ENCODE measurements at regions not wholly inside any gene's neighbourhood (a gene's known extent, or its start where the extent isn't known, plus 50 kb on each side); places are given as distances from the start of the nearest gene placed in this dataset.
"Not testable (repeated sequence)": the region's sequence is repeated elsewhere in the genome, so short reads cannot be mapped to it uniquely, and the experiment has no call there.

DNA sequence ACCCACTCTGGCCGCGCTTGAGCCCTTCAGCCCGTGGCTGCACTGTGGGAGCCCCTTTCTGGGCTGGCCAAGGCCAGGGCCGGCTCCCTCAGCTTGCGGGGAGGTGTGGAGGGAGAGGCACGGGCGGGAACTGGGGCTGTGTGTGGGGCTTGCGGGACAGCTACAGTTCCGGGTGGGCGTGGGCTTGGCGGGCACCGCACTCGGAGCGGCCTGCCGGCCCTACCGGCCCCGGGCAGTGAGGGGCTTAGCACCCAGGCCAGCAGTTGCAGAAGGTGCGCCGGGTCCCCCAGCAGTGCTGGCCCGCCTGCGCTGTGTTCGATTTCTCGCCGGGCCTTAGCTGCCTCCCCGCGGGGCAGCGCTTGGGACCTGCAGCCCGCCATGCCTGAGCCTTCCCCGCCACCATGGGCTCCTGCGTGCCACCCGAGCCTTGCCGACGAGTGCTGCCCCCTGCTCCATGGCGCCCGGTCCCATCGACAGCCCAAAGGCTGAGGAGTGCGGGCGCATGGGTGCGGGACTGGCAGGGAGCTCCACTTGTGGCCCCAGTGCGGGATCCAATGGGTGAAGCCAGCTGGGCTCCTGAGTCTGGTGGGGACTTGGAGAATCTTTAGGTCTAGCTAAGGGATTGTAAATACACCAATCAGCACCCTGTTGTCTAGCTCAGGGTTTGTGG is 173.7 kb upstream of the FIGN start:
- H3K18ac ChIP-seq (ENCODE audit: low read length): no peak overlapping the region
- no peaks in the 10 kb centered on the region for H3K79me1 ChIP-seq (ENCODE audit: low read length)
- H3K23ac ChIP-seq (ENCODE audit: low read length): no peak overlapping the region
- H4K8ac ChIP-seq (ENCODE audit: low read depth, low read length): no peak overlapping the region
- H3K4me3 ChIP-seq (ENCODE audit: low read length): no peak overlapping the region
- no peak overlapping the region for H3K4ac ChIP-seq (ENCODE audit: low read depth, low read length)
- H3K36me3 ChIP-seq (ENCODE audit: control insufficient read depth, insufficient read depth, low read length): no peaks in the 10 kb centered on the region
- H3K4me2 ChIP-seq (ENCODE audit: low read length): no peak overlapping the region
- H3K27ac ChIP-seq (ENCODE audit: low read depth, low read length): no peak overlapping the region
- H3K4me1 ChIP-seq (ENCODE audit: control insufficient read depth, low read depth, low read length): no peaks in the 10 kb centered on the region
- H3K56ac ChIP-seq (ENCODE audit: low read length): no peak overlapping the region
- WGBS (ENCODE audit: extremely low coverage, insufficient coverage, low lambda C conversion rate): no CpG with 5 or more reads among the region's 40 CpGs
- no peak overlapping the region for H3K9ac ChIP-seq (ENCODE audit: low read length)
- H4K5ac ChIP-seq (ENCODE audit: low read length): no peak overlapping the region
- no peaks in the 10 kb centered on the region for H3K79me2 ChIP-seq (ENCODE audit: control insufficient read depth, insufficient read depth, low read length)
- DNase-seq: no peak
- H2BK15ac ChIP-seq (replicated peaks; ENCODE audit: low read depth): no peak overlapping the region
- H2BK120ac ChIP-seq (ENCODE audit: low read depth, low read length): no peak overlapping the region
- H2BK5ac ChIP-seq (ENCODE audit: low read length): no peak overlapping the region
- no peaks in the 10 kb centered on the region for H3K27me3 ChIP-seq (ENCODE audit: insufficient read depth, low read length, poor library complexity)
- H2AK5ac ChIP-seq (ENCODE audit: low read length): no peak overlapping the region

DNA sequence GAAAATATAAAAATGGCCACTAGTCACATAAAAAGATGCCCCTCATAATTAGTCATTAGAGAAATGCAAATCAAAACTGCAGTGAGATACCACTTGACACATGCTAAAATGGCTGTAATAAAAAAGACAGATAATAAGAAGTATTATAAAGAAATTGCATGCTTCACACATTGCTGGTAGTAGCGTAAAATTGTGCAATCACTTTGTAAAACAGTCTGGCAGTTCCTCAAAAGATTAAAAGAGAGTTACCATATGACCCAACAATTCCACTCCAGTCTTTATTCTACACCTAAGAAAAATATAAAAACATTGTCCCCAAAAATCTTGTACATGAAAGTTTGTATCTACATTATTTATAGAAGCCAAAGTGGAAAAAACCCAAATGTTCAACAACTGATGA is 170.6 kb upstream of the FIGN start:
- Histone ChIP-seq H3K4me3 (ENCODE audit: low read length) (no peak overlapping the region), H3K4ac (ENCODE audit: low read depth, low read length) (no peak overlapping the region), H4K5ac (ENCODE audit: low read length) (no peak overlapping the region), H3K4me1 (ENCODE audit: control insufficient read depth, low read depth, low read length) (no peaks in the 10 kb centered on the region), H3K56ac (ENCODE audit: low read length) (no peak overlapping the region), H3K18ac (ENCODE audit: low read length) (no peak overlapping the region), H4K8ac (ENCODE audit: low read depth, low read length) (no peak overlapping the region), H2BK5ac (ENCODE audit: low read length) (no peak overlapping the region), H3K79me2 (ENCODE audit: control insufficient read depth, insufficient read depth, low read length) (no peaks in the 10 kb centered on the region), H2BK15ac (replicated peaks; ENCODE audit: low read depth) (no peak overlapping the region), H3K27me3 (ENCODE audit: insufficient read depth, low read length, poor library complexity) (no peaks in the 10 kb centered on the region), H2BK120ac (ENCODE audit: low read depth, low read length) (no peak overlapping the region), H3K79me1 (ENCODE audit: low read length) (no peaks in the 10 kb centered on the region), H3K9ac (ENCODE audit: low read length) (no peak overlapping the region), H3K27ac (ENCODE audit: low read depth, low read length) (no peak overlapping the region), H2AK5ac (ENCODE audit: low read length) (no peak overlapping the region), H3K23ac (ENCODE audit: low read length) (no peak overlapping the region), H3K4me2 (ENCODE audit: low read length) (no peak overlapping the region), H3K36me3 (ENCODE audit: control insufficient read depth, insufficient read depth, low read length) (no peaks in the 10 kb centered on the region)
- no peak for DNase-seq
- WGBS (ENCODE audit: extremely low coverage, insufficient coverage, low lambda C conversion rate): no CpG with 5 or more reads among the region's 1 CpG

DNA sequence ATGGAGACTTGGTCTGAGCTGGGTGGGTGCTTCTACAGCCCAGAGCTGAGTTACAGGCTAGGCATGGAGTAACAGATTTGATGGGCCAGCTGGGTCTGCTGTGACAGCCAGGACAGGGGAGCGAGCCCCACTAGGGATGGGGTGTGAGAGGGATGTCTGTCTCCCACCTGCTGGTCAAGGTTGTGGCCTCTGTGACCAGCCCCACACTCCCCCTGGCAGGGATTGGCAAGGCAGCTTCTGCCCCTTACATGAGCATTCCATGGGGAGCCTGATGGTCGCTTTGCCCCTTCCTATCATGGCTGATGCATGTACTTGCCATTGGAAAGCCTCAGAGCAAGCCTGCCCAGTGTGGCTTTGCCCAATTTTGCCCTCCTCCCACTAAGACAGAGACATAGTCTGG is 162.0 kb upstream of the FIGN start:
- Histone ChIP-seq H4K8ac (ENCODE audit: low read depth, low read length) (no peak overlapping the region), H4K5ac (ENCODE audit: low read length) (no peak overlapping the region), H3K4ac (ENCODE audit: low read depth, low read length) (no peak overlapping the region), H2BK15ac (replicated peaks; ENCODE audit: low read depth) (no peak overlapping the region), H3K18ac (ENCODE audit: low read length) (no peak overlapping the region), H3K4me2 (ENCODE audit: low read length) (no peak overlapping the region), H3K4me3 (ENCODE audit: low read length) (no peak overlapping the region), H2BK5ac (ENCODE audit: low read length) (no peak overlapping the region), H3K23ac (ENCODE audit: low read length) (no peak overlapping the region), H3K79me2 (ENCODE audit: control insufficient read depth, insufficient read depth, low read length) (no peaks in the 10 kb centered on the region), H3K27ac (ENCODE audit: low read depth, low read length) (no peak overlapping the region), H3K79me1 (ENCODE audit: low read length) (no peaks in the 10 kb centered on the region), H3K9ac (ENCODE audit: low read length) (no peak overlapping the region), H3K4me1 (ENCODE audit: control insufficient read depth, low read depth, low read length) (no peaks in the 10 kb centered on the region), H3K56ac (ENCODE audit: low read length) (no peak overlapping the region), H2BK120ac (ENCODE audit: low read depth, low read length) (no peak overlapping the region), H3K36me3 (ENCODE audit: control insufficient read depth, insufficient read depth, low read length) (no peaks in the 10 kb centered on the region), H2AK5ac (ENCODE audit: low read length) (no peak overlapping the region), H3K27me3 (ENCODE audit: insufficient read depth, low read length, poor library complexity) (no peaks in the 10 kb centered on the region)
- DNase-seq: no peak
- WGBS (ENCODE audit: extremely low coverage, insufficient coverage, low lambda C conversion rate): no CpG with 5 or more reads among the region's 2 CpGs

DNA sequence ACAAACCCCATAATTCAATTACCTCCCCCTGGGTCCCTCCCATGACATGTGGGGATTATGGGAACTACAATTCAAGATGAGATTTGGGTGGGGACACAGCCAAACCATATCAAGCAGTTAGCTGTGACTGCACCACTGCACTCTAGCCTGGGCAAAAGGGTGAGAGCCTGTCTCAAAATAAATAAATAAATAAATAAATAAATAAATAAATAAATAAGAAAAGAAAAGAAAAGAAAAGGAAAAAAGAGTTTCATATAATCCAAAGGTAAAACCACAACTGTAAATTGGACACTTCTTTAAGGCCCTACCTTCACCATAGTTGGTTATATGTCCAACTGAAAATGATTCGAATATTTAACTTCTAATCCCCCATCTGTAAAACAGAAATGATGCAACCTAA is 157.6 kb upstream of the FIGN start:
- H3K23ac ChIP-seq (ENCODE audit: low read length); H3K79me1 ChIP-seq (ENCODE audit: low read length); H3K4me1 ChIP-seq (ENCODE audit: control insufficient read depth, low read depth, low read length); H3K79me2 ChIP-seq (ENCODE audit: control insufficient read depth, insufficient read depth, low read length); H3K27ac ChIP-seq (ENCODE audit: low read depth, low read length); H3K4me3 ChIP-seq (ENCODE audit: low read length); H2BK15ac ChIP-seq (replicated peaks; ENCODE audit: low read depth); H4K8ac ChIP-seq (ENCODE audit: low read depth, low read length); H3K18ac ChIP-seq (ENCODE audit: low read length); H3K4me2 ChIP-seq (ENCODE audit: low read length); H2BK5ac ChIP-seq (ENCODE audit: low read length); H2AK5ac ChIP-seq (ENCODE audit: low read length); H3K36me3 ChIP-seq (ENCODE audit: control insufficient read depth, insufficient read depth, low read length); H3K27me3 ChIP-seq (ENCODE audit: insufficient read depth, low read length, poor library complexity); H3K9ac ChIP-seq (ENCODE audit: low read length); H4K5ac ChIP-seq (ENCODE audit: low read length); DNase-seq; H3K56ac ChIP-seq (ENCODE audit: low read length); H3K4ac ChIP-seq (ENCODE audit: low read depth, low read length); H2BK120ac ChIP-seq (ENCODE audit: low read depth, low read length): not testable (repeated sequence)
- no CpG with 5 or more reads among the region's 1 CpG for WGBS (ENCODE audit: extremely low coverage, insufficient coverage, low lambda C conversion rate)

DNA sequence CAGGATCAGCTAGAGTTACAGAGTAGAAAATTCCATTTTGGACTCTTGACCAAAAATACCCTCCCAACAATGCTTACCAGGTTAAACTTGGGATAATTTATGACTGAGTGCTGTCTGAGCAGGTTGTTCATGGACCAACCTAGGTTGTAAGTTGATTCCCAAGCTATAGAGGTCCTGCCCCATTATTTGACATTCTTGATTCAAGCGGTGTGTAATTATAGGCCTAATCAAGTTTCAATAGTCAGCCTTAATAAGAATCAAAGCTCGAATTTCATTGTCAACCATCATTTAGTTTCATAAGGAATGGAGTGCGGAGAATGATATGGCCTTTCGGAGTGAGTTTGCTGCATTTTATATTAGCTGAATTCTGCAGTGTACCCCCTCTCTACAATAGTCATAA is 152.8 kb upstream of the FIGN start:
- no peak overlapping the region for H2AK5ac ChIP-seq (ENCODE audit: low read length)
- no CpG with 5 or more reads among the region's 4 CpGs for WGBS (ENCODE audit: extremely low coverage, insufficient coverage, low lambda C conversion rate)
- no peak overlapping the region for H2BK120ac ChIP-seq (ENCODE audit: low read depth, low read length)
- H3K4me3 ChIP-seq (ENCODE audit: low read length): no peak overlapping the region
- no peaks in the 10 kb centered on the region for H3K27me3 ChIP-seq (ENCODE audit: insufficient read depth, low read length, poor library complexity)
- no peaks in the 10 kb centered on the region for H3K4me1 ChIP-seq (ENCODE audit: control insufficient read depth, low read depth, low read length)
- no peak overlapping the region for H4K5ac ChIP-seq (ENCODE audit: low read length)
- H2BK15ac ChIP-seq (replicated peaks; ENCODE audit: low read depth): no peak overlapping the region
- no peak overlapping the region for H3K9ac ChIP-seq (ENCODE audit: low read length)
- H3K36me3 ChIP-seq (ENCODE audit: control insufficient read depth, insufficient read depth, low read length): no peaks in the 10 kb centered on the region
- H3K79me1 ChIP-seq (ENCODE audit: low read length): no peaks in the 10 kb centered on the region
- no peaks in the 10 kb centered on the region for H3K79me2 ChIP-seq (ENCODE audit: control insufficient read depth, insufficient read depth, low read length)
- H2BK5ac ChIP-seq (ENCODE audit: low read length): no peak overlapping the region
- no peak overlapping the region for H3K23ac ChIP-seq (ENCODE audit: low read length)
- no peak overlapping the region for H3K27ac ChIP-seq (ENCODE audit: low read depth, low read length)
- H3K4me2 ChIP-seq (ENCODE audit: low read length): no peak overlapping the region
- no peak overlapping the region for H3K4ac ChIP-seq (ENCODE audit: low read depth, low read length)
- no peak overlapping the region for H4K8ac ChIP-seq (ENCODE audit: low read depth, low read length)
- no peak overlapping the region for H3K18ac ChIP-seq (ENCODE audit: low read length)
- DNase-seq: no peak
- no peak overlapping the region for H3K56ac ChIP-seq (ENCODE audit: low read length)

DNA sequence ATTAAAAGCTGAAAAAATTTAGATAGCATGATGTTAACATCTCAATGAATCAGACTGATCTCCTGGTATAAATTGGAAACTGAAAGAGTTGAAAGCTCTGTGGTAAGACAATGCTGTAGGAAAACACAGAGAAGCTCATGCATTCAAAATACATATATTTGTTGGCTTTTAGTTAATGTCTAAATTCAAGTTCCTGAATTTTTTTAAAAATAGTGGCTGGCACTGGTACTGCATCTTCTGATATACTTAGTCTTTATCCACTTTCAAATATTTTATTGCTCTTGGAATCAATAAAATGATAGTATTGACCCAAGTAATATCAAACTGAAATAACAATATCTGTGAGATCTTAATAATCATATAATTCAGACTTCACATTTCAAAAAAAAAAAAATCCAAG is 151.4 kb upstream of the FIGN start:
- DNase-seq: no peak
- H3K4me1 ChIP-seq (ENCODE audit: control insufficient read depth, low read depth, low read length): no peaks in the 10 kb centered on the region
- H3K18ac ChIP-seq (ENCODE audit: low read length): no peak overlapping the region

More for the DNA sequence above, 151.4 kb upstream of the FIGN start:
- Histone ChIP-seq H4K8ac (ENCODE audit: low read depth, low read length) (no peak overlapping the region), H3K27me3 (ENCODE audit: insufficient read depth, low read length, poor library complexity) (no peaks in the 10 kb centered on the region), H2BK5ac (ENCODE audit: low read length) (no peak overlapping the region), H2BK15ac (replicated peaks; ENCODE audit: low read depth) (no peak overlapping the region), H3K79me1 (ENCODE audit: low read length) (no peaks in the 10 kb centered on the region), H3K9ac (ENCODE audit: low read length) (no peak overlapping the region), H3K27ac (ENCODE audit: low read depth, low read length) (no peak overlapping the region), H3K4me3 (ENCODE audit: low read length) (no peak overlapping the region), H3K4ac (ENCODE audit: low read depth, low read length) (no peak overlapping the region), H3K23ac (ENCODE audit: low read length) (no peak overlapping the region), H3K4me2 (ENCODE audit: low read length) (no peak overlapping the region), H3K79me2 (ENCODE audit: control insufficient read depth, insufficient read depth, low read length) (no peaks in the 10 kb centered on the region), H3K56ac (ENCODE audit: low read length) (no peak overlapping the region), H4K5ac (ENCODE audit: low read length) (no peak overlapping the region), H3K36me3 (ENCODE audit: control insufficient read depth, insufficient read depth, low read length) (no peaks in the 10 kb centered on the region), H2AK5ac (ENCODE audit: low read length) (no peak overlapping the region), H2BK120ac (ENCODE audit: low read depth, low read length) (no peak overlapping the region)

Measured in mesendoderm (in vitro differentiated cells).